ENCODE measurements at regions not wholly inside any gene's neighbourhood (a gene's known extent, or its start where the extent isn't known, plus 50 kb on each side); places are given as distances from the start of the nearest gene placed in this dataset.

GRCh38 chr2:172328103-172328841, 99.1 kb upstream of the ITGA6 start:
- TF ChIP-seq CTCF (IDR thresholded peaks at IDR 0.05; ENCODE audit: low read length) (no peak), EZH2 (IDR thresholded peaks at IDR 0.05; ENCODE audit: borderline replicate concordance, low read length) (no peak)

Data from OCI-LY1 (cell line).